ENCODE measurements at regions not wholly inside any gene's neighbourhood (a gene's known extent, or its start where the extent isn't known, plus 50 kb on each side); places are given as distances from the start of the nearest gene placed in this dataset.
"Not testable (repeated sequence)": the region's sequence is repeated elsewhere in the genome, so short reads cannot be mapped to it uniquely, and the experiment has no call there.

DNA sequence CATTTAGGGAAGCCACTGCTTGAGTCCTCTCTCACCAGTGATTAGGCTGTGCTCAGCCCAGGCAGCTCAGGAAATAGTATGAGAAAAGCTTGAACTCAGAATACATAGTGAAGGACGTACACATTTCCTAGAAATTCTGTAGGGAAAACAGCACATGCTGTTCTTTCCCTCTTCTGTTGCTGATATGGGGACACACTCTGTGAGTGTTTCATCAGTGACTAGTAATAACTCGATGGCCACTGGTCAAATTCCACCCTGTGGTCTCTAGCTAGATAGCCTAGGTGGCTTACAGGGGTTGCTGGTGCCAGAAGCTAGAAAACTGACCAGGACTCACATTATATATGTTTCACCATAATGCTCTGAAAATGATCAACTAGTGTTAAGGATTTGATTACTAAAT lies 259.8 kb upstream of the SOX4 start:
- no peak overlapping the region for H3K9ac ChIP-seq (ENCODE audit: low read depth, low read length)
- no peak overlapping the region for H3K27ac ChIP-seq (ENCODE audit: low read depth, low read length)
- H3K9me3 ChIP-seq (ENCODE audit: control insufficient read depth, insufficient read depth, low read length), result no peaks in the 10 kb centered on the region
- H3K27me3 ChIP-seq (ENCODE audit: control insufficient read depth, insufficient read depth, low read length), result no peaks in the 10 kb centered on the region
- H3K4me3 ChIP-seq (ENCODE audit: low read depth, low read length), result no peak overlapping the region
- no peaks in the 10 kb centered on the region for H3K36me3 ChIP-seq (ENCODE audit: control insufficient read depth, insufficient read depth, low read length)
- H3K4me1 ChIP-seq (ENCODE audit: control insufficient read depth, insufficient read depth, low read length), result no peaks in the 10 kb centered on the region

- Histone ChIP-seq H3K36me3 (ENCODE audit: control insufficient read depth, insufficient read depth, low read length) (no peaks in the 10 kb centered on the region), H3K9me3 (ENCODE audit: control insufficient read depth, insufficient read depth, low read length) (no peaks in the 10 kb centered on the region), H3K4me1 (ENCODE audit: control insufficient read depth, insufficient read depth, low read length) (no peaks in the 10 kb centered on the region), H3K27ac (ENCODE audit: low read depth, low read length) (no peak overlapping the region), H3K4me3 (ENCODE audit: low read depth, low read length) (no peak overlapping the region), H3K9ac (ENCODE audit: low read depth, low read length) (no peak overlapping the region), H3K27me3 (ENCODE audit: control insufficient read depth, insufficient read depth, low read length) (no peaks in the 10 kb centered on the region)
Observed at GRCh38 chr6:21334651-21335050, 258.9 kb upstream of the SOX4 start.

DNA sequence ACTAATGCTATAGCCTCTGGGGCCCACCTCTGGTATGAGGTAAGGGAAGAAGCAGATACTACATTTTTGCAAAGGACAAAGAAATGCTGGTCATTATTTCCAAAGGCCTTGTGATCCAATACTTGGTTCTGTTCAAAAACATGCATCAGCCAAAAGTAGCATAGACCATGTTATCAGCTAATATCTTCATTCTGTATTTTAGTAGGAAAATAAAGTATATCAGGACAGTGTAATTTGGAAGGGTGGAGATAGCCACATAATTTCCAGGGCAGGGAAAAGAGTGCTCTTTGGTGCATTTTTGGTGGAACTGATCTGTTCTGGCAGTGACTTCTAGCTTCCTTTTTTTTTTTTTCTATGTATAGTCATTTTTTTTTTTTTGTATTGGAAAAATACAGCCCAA lies 258.0 kb upstream of the SOX4 start:
- Histone ChIP-seq H3K4me1 (ENCODE audit: control insufficient read depth, insufficient read depth, low read length) (no peaks in the 10 kb centered on the region), H3K4me3 (ENCODE audit: low read depth, low read length) (no peak overlapping the region), H3K27ac (ENCODE audit: low read depth, low read length) (no peak overlapping the region), H3K9ac (ENCODE audit: low read depth, low read length) (no peak overlapping the region), H3K27me3 (ENCODE audit: control insufficient read depth, insufficient read depth, low read length) (no peaks in the 10 kb centered on the region), H3K9me3 (ENCODE audit: control insufficient read depth, insufficient read depth, low read length) (no peaks in the 10 kb centered on the region), H3K36me3 (ENCODE audit: control insufficient read depth, insufficient read depth, low read length) (no peaks in the 10 kb centered on the region)

DNA sequence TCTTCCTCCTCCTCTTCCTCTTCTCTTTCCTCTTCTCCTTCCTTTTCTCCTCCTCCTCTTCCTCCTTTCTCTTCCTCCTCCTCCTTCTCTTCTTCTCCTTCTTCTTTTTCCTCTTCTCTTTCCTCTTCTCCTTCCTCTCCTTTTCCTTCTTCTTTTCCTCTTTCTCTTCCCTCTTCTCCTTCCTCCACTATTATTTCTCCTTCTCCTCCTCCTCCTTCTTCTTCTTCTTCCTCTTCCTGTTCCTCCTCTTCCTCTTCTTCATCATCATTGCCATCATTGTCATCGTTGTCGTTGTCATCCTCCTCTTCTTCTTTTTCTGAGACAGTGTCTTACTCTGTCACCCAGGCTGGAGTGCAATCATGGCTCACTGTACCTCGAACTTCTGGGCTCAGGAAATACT lies 256.3 kb upstream of the SOX4 start:
- no peak overlapping the region for H3K27ac ChIP-seq (ENCODE audit: low read depth, low read length)
- H3K9ac ChIP-seq (ENCODE audit: low read depth, low read length), result no peak overlapping the region
- H3K27me3 ChIP-seq (ENCODE audit: control insufficient read depth, insufficient read depth, low read length), result no peaks in the 10 kb centered on the region
- H3K9me3 ChIP-seq (ENCODE audit: control insufficient read depth, insufficient read depth, low read length), result no peaks in the 10 kb centered on the region
- no peaks in the 10 kb centered on the region for H3K36me3 ChIP-seq (ENCODE audit: control insufficient read depth, insufficient read depth, low read length)
- no peaks in the 10 kb centered on the region for H3K4me1 ChIP-seq (ENCODE audit: control insufficient read depth, insufficient read depth, low read length)
- H3K4me3 ChIP-seq (ENCODE audit: low read depth, low read length), result no peak overlapping the region

DNA sequence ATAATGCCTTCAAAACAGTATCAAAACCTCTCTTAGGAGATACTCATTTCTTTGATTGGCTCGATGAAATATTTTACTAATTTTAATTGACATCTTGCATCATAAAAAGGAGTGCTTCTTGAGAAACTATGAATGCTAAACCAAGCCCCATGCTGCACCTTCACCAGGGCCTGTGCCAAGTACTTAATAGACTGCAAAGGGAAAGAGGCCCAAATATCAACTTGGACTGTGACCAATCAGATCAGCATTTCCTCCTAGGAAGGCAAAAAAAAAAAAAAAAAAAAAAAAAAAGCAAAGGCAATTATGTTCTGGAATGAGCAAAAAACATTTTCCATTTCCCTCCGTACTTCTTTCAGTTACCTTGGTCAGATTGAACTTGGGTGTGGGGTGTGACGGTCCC lies 253.0 kb upstream of the SOX4 start:
- H3K4me3 ChIP-seq (ENCODE audit: low read depth, low read length), result no peak overlapping the region
- H3K36me3 ChIP-seq (ENCODE audit: control insufficient read depth, insufficient read depth, low read length), result no peaks in the 10 kb centered on the region
- no peaks in the 10 kb centered on the region for H3K9me3 ChIP-seq (ENCODE audit: control insufficient read depth, insufficient read depth, low read length)
- H3K27ac ChIP-seq (ENCODE audit: low read depth, low read length), result no peak overlapping the region
- no peaks in the 10 kb centered on the region for H3K4me1 ChIP-seq (ENCODE audit: control insufficient read depth, insufficient read depth, low read length)
- H3K9ac ChIP-seq (ENCODE audit: low read depth, low read length), result no peak overlapping the region
- no peaks in the 10 kb centered on the region for H3K27me3 ChIP-seq (ENCODE audit: control insufficient read depth, insufficient read depth, low read length)

DNA sequence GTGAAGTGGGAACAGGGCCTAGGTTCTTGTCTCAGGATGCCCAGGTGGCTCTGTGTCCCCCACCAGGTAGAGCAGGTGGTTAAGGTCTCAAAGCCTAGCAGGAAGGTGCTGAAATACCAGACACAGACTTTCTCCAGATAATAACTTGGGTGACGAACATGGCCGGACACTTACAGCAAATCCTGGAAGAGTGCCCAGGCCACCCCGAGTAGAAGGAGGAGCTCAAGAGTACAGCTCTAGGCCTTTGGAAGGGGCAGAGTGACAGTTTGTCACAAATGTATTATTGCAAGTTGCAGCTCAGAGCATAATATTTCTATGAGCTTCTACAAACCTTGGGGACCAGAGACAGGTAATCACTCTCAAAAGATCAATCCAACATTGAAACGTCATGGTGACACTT lies 251.6 kb upstream of the SOX4 start:
- Histone ChIP-seq H3K9ac (ENCODE audit: low read depth, low read length) (no peak overlapping the region), H3K36me3 (ENCODE audit: control insufficient read depth, insufficient read depth, low read length) (no peaks in the 10 kb centered on the region), H3K4me1 (ENCODE audit: control insufficient read depth, insufficient read depth, low read length) (no peaks in the 10 kb centered on the region), H3K27me3 (ENCODE audit: control insufficient read depth, insufficient read depth, low read length) (no peaks in the 10 kb centered on the region), H3K9me3 (ENCODE audit: control insufficient read depth, insufficient read depth, low read length) (no peaks in the 10 kb centered on the region), H3K4me3 (ENCODE audit: low read depth, low read length) (no peak overlapping the region), H3K27ac (ENCODE audit: low read depth, low read length) (no peak overlapping the region)

DNA sequence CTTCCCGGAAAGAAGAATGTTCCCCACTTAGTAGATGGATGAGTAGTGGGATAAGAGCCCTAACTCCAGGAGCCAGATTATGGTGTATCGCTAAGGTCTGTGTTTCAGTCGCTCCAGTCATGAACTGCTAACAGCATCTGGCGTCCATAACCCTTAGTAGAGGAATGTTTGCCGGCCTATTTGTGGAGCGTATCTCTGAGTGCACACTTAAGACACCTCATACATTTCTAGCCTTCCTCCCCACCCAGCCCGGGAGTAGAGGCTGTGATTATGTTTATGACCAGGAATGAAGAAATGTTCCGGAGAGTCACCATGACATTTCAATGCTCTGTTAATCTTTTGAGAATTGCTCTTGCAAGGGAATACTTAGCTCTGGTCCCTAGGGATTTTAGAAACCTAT lies 251.1 kb upstream of the SOX4 start:
- Histone ChIP-seq H3K4me1 (ENCODE audit: control insufficient read depth, insufficient read depth, low read length) (no peaks in the 10 kb centered on the region), H3K36me3 (ENCODE audit: control insufficient read depth, insufficient read depth, low read length) (no peaks in the 10 kb centered on the region), H3K9ac (ENCODE audit: low read depth, low read length) (no peak overlapping the region), H3K9me3 (ENCODE audit: control insufficient read depth, insufficient read depth, low read length) (no peaks in the 10 kb centered on the region), H3K4me3 (ENCODE audit: low read depth, low read length) (no peak overlapping the region), H3K27me3 (ENCODE audit: control insufficient read depth, insufficient read depth, low read length) (no peaks in the 10 kb centered on the region), H3K27ac (ENCODE audit: low read depth, low read length) (no peak overlapping the region)

DNA sequence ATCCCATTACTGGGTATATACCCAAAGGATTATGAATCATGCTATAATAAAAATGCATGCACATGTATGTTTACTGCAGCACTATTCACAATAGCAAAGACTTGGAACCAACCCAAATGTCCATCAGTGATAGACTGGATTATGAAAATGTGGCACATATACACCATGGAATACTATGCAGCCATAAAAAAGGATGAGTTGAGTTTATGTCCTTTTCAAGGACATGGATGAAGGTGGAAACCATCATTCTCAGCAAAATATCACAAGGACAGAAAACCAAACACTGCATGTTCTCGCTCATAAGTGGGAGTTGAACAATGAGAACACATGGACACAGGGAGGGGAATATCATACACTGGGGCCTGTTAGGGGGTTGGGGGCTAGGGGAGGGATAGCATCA lies 247.8 kb upstream of the SOX4 start:
- H3K4me1 ChIP-seq (ENCODE audit: control insufficient read depth, insufficient read depth, low read length); H3K27ac ChIP-seq (ENCODE audit: low read depth, low read length); H3K4me3 ChIP-seq (ENCODE audit: low read depth, low read length); H3K9me3 ChIP-seq (ENCODE audit: control insufficient read depth, insufficient read depth, low read length); H3K9ac ChIP-seq (ENCODE audit: low read depth, low read length); H3K27me3 ChIP-seq (ENCODE audit: control insufficient read depth, insufficient read depth, low read length); H3K36me3 ChIP-seq (ENCODE audit: control insufficient read depth, insufficient read depth, low read length): not testable (repeated sequence)

DNA sequence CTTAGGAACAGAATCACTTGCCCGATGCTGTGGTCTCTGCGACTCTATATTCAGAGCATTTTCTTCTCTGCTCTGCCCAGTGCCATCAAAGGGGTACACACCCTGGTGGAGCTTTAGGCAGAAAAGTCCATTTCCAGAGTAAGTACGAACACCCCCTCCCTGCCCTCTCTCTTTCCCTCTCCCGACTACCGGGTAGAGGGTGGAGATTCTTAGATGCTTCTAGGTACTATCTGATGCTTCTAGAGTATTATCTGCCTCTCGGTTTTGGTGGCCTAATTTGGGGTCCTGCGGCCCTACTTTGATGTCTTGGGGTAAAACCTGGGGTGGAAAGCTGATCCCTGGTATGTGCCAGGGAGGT lies 245.4 kb upstream of the SOX4 start:
- Histone ChIP-seq H3K9me3 (ENCODE audit: control insufficient read depth, insufficient read depth, low read length) (no peaks in the 10 kb centered on the region), H3K4me1 (ENCODE audit: control insufficient read depth, insufficient read depth, low read length) (0 out of 2 replicates have a peak, but pooled peaks cover 5% of the 10 kb centered on the region), H3K9ac (ENCODE audit: low read depth, low read length) (no peak overlapping the region), H3K36me3 (ENCODE audit: control insufficient read depth, insufficient read depth, low read length) (no peaks in the 10 kb centered on the region), H3K4me3 (ENCODE audit: low read depth, low read length) (no peak overlapping the region), H3K27ac (ENCODE audit: low read depth, low read length) (no peak overlapping the region), H3K27me3 (ENCODE audit: control insufficient read depth, insufficient read depth, low read length) (no peaks in the 10 kb centered on the region)

DNA sequence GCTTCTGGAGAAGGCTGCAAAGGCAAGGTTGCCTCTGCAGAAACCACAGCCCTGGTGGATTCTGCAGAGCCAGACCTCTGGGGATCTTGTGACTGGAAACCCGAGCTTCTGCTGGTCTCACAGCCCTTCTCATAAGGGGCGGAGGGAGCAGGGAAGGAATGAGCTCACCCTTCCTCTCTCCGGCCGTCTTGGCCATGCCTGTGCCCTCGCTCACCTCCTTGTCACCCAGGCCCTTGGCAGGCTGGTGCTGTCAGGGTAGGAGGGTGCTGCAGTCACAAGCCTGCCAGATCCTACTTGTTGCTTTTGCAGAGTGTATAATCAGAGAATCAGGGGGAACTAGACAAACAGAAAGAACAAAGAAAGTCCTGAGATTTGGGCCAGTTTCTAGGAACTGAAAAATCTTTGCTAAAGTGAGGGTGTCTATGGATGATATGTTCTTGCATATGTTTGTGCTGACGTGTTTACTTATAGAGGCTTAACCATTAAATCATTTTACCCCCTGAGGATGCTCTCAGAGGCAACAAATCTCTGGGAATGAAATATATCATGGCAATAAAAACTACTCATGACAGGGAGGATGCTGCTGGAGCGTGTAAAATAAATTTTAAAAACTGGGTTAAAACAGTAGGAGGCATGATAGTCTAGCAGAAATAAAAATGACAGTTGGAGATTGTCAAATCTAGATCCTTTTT lies 244.9 kb upstream of the SOX4 start:
- Histone ChIP-seq H3K9me3 (ENCODE audit: control insufficient read depth, insufficient read depth, low read length) (no peaks in the 10 kb centered on the region), H3K9ac (ENCODE audit: low read depth, low read length) (no peak overlapping the region), H3K4me3 (ENCODE audit: low read depth, low read length) (no peak overlapping the region), H3K27ac (ENCODE audit: low read depth, low read length) (no peak overlapping the region), H3K4me1 (ENCODE audit: control insufficient read depth, insufficient read depth, low read length) (0 out of 2 replicates have a peak, but pooled peaks cover 5% of the 10 kb centered on the region), H3K36me3 (ENCODE audit: control insufficient read depth, insufficient read depth, low read length) (no peaks in the 10 kb centered on the region), H3K27me3 (ENCODE audit: control insufficient read depth, insufficient read depth, low read length) (no peaks in the 10 kb centered on the region)

GRCh38 chr6:21349834-21350233 lies 243.7 kb upstream of the SOX4 start:
- H3K27me3 ChIP-seq (ENCODE audit: control insufficient read depth, insufficient read depth, low read length), result no peaks in the 10 kb centered on the region
- H3K27ac ChIP-seq (ENCODE audit: low read depth, low read length), result no peak overlapping the region
- H3K9me3 ChIP-seq (ENCODE audit: control insufficient read depth, insufficient read depth, low read length), result no peaks in the 10 kb centered on the region
- H3K36me3 ChIP-seq (ENCODE audit: control insufficient read depth, insufficient read depth, low read length), result no peaks in the 10 kb centered on the region
- H3K9ac ChIP-seq (ENCODE audit: low read depth, low read length), result no peak overlapping the region
- H3K4me3 ChIP-seq (ENCODE audit: low read depth, low read length), result no peak overlapping the region
- 0 out of 2 replicates have a peak, but pooled peaks cover 5% of the 10 kb centered on the region for H3K4me1 ChIP-seq (ENCODE audit: control insufficient read depth, insufficient read depth, low read length)

- H3K27ac ChIP-seq (ENCODE audit: low read depth, low read length), result no peak overlapping the region
- H3K4me1 ChIP-seq (ENCODE audit: control insufficient read depth, insufficient read depth, low read length), result 0 out of 2 replicates have a peak, but pooled peaks cover 5% of the 10 kb centered on the region
Observed at GRCh38 chr6:21350926-21351325, 242.6 kb upstream of the SOX4 start.

More at GRCh38 chr6:21350926-21351325, 242.6 kb upstream of the SOX4 start:
- no peak overlapping the region for H3K4me3 ChIP-seq (ENCODE audit: low read depth, low read length)
- H3K36me3 ChIP-seq (ENCODE audit: control insufficient read depth, insufficient read depth, low read length), result no peaks in the 10 kb centered on the region
- H3K9me3 ChIP-seq (ENCODE audit: control insufficient read depth, insufficient read depth, low read length), result no peaks in the 10 kb centered on the region
- H3K27me3 ChIP-seq (ENCODE audit: control insufficient read depth, insufficient read depth, low read length), result no peaks in the 10 kb centered on the region
- H3K9ac ChIP-seq (ENCODE audit: low read depth, low read length), result no peak overlapping the region

Measured in HUES48 (cell line).